ENCODE measurements at regions not wholly inside any gene's neighbourhood (a gene's known extent, or its start where the extent isn't known, plus 50 kb on each side); places are given as distances from the start of the nearest gene placed in this dataset.

- TF ChIP-seq CTCF (IDR thresholded peaks at IDR 0.05) (no peak), EP300 (IDR thresholded peaks at IDR 0.05) (no peak)
Measured at GRCh38 chr6:11341867-11342266, 109.4 kb upstream of the NEDD9 start.

All from upper lobe of left lung (tissue), 4 donors.